ENCODE measurements at regions not wholly inside any gene's neighbourhood (a gene's known extent, or its start where the extent isn't known, plus 50 kb on each side); places are given as distances from the start of the nearest gene placed in this dataset.

DNA sequence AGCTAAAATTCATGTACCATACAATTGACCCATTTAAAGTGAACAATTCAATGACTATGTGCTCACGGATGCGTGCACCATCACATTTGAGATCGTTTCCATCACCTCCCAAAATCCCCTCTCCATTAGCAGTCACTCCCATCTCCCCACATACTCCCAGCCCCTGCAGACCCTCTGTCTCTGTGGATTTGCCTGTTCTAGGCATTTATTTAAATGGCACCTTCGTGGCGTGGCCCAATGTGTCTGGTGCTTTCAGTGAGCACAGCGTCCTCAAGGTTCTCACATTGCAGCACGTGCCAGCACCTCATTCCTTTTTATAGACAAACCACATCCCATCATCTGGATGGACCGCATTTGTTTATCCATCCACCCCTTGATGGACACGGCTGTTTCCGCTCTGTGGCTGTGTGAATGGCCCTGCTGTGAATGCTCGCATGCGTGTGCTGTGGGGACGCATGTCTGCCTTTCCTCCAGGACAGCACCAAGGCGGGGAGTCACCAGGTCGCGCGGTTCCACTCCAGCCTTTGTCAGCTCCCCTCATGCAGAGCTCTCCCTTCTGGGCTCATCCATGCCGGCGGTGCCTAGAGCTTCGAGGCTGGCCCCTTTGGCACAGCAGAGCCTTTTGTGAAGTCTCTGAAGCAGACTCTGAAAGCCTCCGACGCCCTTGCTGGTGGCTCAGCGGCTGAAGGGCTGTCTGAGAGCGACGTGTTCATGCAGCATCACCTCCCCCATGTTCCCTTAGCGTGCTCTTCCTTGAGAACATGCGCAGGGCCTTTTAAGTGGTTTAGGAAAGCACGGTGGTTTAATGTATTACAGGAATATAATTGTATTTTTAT is 184.4 kb downstream of the KIF26A start:
- DNase-seq = no peak

DNA sequence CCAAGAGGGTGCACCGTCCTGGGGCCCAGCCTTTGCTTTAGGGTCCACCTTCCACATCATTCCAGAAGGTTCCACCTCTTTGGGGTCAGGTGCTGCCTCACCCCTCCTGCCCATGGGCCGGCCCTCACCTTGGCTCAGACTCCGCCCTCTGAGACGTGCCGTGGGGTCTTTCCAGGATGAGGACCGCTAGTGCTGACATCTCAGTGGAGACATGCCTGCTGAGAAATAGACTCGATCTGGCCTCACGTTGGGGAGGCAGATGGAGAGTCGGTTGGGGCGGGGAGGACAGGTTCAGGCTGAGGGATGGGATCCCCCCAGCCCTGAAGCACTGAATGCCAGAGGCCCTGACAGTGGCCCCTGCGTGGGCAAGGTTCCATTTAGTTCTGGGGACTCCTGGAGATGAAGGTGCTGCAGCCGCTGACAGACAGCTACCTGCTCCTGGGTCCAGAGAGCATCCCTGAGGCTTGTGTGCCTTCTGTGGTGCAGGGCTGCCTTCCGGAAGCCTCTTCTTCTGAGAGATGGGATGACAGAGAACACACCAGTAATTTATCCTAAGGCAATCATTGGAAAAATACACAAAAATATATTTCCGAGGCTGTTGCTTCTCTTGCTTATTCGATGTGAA is 185.3 kb downstream of the KIF26A start:
- no peak for DNase-seq

DNA sequence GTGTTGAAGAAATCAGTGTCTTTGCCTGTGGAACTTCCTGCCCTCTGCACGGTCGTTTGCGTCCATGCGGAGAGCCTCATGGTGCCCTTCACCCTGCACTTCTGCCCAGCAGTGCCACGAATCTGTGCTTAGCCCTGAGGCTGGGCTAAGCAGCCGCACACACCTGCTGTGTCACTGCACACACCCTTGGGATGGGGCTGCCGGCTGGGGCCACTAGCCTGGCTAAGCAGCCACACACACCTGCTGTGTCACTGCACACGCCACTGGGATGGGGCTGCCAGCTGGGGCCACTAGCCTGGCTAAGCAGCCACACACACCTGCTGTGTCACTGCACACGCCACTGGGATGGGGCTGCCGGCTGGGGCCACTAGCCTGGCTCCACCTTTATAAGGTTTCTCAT is 188.5 kb downstream of the KIF26A start:
- DNase-seq = no peak

DNA sequence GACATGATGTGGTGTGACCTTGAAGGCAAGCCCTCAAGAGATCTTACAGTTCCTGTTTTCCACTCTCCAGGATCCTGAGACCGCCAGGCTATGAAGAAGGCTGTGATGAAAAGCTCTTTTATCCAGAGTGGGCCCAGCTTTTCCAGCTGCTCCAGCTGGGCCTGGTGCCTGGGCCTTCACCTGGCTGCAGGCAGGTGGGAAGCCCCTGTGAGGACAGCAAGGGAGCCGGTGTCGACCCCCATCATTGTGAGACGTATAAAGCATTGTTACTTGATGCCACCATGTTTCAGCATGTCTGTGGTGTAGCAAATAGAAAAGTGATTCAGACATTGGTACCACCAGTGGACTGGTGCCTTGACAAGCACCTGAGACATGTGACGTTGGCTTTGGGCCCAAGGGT is 190.2 kb downstream of the KIF26A start:
- DNase-seq = no peak

DNA sequence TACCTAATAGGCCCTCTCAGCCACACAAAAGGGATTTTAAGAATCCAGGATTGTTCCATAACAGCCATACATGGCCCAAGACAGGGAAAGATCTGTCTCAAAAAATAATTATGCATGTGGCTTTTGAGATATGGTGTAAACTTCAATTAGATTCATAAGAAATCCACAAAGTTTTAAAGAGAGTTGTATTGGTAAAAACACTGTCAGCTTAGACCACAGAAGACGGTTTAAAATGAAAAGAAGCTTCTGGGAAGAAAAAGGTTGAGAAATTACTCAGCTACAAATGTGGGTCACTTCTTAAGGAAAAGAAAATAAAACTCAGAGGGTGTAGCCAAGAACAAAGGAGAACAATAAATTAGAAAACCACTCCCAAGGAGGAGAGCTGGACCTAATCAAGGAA is 191.4 kb downstream of the KIF26A start:
- DNase-seq = no peak

DNA sequence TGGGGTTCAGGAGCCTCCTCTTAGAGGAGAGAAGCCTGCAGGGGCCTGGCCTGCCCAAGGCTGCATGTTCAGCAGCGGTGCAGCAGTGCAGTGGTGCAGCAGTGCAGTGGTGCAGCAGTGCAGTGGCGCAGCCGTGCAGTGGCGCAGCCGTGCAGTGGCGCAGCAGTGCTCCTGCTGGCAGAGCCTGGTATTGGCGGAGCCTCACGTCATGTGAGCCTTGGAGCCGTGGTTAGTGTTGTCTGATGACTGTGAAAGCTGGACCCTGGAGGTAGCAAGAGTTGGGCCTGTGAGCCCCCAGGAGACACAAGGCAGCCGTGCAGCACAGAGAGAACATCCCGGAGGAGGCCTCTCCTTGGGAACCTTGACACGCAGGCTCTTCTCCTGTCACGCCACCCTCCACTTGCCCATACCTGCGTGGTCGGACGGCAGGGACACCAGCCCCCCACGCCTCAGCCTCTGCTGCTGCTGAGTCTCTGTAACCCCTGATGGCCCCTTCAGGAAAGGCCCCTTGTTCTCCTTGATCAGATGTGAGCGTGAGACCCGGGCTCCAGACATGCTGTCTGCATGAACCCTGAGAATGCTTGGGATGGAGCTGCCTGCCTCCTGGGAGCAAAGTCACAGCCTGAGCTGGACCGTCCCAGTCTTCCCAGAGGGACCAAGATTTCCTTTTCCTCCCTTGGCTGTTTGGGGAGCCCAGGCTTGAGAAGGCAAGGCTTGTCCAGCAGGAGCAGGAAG is 193.7 kb downstream of the KIF26A start:
- DNase-seq = no peak

DNA sequence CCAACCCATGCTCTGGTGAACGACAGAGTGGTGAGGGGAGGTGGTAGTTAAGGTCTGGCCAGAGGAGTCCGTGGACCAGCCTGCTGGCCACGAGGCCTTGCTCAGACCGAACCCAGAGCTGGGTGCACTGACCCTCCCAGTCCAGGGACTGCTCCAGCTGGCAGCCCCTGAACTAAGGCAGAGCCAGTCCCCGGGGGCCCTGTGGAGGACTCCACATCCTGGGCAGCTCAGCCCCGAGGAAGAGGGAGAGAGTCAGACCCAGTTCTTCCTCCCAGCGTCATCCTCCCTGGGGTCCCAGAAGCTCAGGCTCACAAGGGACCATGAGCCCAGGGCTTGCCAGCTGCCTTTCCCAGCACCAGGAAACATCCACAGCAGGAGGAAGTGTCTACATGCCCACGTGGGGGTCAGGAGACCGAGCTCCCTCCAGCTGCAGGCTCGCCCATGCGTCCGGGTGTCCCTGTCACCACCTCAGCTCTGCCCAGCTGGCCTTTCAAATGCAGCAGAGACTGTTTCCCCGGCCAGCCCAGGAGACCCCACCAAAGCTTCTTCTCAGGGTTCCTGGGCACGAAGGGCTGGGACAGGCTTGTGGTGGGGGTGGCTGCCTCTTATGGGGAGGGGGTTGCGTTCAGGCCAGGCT is 194.4 kb downstream of the KIF26A start:
- no peak for DNase-seq

DNA sequence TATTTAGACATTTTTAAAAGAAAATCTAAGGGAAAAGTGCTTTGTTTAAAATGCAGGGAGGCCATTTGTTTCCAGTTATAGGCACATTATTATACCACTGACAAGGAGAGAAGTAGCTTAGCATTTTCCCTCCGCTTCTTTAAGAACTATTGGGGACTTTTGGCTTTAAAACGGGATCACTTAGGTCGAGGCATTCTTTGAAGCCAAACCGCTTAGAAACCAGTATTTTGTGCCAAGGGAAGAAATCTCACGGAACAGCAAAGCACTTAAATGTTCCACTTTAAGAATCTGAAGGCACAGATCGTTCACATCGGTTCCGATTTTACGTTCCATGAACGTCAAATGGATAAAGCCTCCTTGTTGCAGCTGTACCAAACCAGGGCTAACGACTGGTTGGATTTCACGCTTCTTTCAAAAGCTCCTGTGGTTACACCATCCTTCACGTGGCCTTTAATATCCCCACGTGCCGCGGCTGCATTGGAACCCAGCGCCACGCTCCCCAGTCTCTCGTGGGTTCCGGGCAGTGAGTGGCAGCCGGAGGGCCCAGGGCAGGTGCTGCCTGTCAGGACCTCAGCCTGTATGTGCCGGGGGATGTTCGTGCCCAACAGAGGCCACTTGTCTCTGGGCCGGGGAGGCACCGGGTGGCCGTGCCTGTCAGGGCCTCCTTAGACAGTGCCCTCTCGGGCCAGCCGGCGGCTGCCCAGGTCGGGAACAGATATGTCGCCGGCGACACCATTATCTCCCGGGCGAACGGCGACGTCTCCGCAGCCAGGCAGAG is 195.4 kb downstream of the KIF26A start:
- no peak for DNase-seq

DNA sequence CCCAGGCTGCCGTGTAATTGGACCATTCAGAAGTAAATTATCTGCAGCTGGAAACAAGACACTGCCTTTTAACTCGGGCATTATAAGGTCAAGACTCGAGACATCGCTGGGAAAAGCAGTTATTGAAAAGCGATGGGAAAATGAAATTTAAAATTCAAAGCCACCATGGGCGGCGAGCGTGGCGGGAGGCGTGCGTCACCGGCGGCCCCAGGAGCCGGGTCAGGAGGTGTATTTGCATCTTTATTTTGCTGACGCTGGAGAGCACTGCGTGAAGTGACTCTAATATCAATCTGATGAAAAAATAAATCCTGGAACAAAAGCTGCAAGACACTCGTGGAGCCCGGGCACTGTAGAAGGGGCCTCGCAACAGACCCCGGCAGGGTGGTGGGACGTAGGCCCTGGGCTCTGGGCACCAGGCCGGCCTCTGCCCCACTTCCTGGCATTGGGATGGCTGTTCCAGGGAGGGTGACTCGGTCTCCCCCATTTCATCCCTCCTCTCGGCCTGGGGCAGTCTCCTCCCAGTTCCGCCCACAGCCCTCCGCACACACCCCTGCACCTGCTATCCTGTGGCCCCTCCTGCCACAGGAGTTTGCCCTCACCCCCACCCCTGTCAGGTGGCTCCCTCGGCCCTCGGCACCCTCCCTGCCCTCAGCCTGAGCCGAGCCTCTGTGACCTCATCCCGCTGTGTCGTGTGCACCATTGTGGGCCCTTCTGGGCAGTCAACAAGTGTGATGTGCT is 196.2 kb downstream of the KIF26A start:
- no peak for DNase-seq

DNA sequence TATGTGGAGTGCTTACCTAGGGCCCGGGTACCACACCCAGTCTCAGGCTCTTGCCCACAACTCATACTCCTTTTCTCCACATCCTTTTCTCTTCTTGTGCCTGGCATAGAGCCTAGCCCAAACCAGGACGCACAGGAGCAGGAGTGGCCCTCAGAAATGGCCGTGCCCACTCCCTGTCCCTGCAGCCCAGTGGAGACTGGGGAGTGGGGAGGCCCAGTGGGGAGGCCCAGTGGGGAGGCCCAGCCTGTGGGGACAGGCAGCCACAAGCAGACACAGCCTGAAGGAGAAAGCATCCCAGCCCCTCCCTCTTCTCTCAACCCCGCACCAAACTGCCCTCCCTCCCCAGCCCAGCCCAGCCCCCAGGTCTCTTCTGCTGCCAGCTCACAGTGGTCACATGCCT is 196.8 kb downstream of the KIF26A start:
- no peak for DNase-seq

DNA sequence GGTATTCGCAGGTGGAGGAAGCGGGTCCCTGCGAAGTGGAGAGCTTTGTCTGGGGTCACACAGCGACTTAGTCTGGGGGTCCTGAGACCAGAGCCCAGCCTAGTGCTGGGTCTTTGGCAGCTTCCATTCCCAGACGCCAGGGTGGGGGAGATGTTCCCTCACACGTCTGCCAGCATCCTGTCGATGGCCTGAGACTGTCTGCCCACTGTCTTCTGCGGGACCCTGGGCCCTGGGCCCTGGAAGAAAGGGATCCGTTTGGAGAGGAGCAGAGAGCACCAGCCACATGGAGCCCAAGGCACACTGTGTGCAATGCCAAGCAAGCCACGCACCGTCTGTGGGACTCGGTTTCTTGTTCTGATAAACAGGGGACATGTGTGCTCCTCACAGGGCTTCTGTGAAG is 197.2 kb downstream of the KIF26A start:
- no peak for DNase-seq

DNA sequence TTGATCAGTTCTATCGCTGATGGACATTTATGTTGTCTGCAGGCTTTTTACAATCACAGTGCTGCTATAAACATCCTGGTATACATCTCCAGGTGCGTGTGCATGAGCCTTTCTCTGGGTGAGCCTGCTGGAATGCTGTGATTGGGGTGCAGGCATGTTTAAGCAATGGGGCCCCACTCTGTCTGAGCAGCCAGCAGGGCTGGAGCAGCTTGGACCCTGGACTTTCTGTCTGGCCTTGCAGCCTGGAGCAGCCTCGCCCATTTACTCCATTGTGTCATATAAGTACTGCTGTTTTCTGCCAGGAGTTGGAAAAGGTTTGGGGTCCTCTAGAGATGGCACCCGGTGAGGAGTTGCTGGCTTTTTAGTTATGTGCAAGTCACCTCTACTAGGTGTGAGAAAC is 199.0 kb downstream of the KIF26A start:
- DNase-seq = no peak

DNA sequence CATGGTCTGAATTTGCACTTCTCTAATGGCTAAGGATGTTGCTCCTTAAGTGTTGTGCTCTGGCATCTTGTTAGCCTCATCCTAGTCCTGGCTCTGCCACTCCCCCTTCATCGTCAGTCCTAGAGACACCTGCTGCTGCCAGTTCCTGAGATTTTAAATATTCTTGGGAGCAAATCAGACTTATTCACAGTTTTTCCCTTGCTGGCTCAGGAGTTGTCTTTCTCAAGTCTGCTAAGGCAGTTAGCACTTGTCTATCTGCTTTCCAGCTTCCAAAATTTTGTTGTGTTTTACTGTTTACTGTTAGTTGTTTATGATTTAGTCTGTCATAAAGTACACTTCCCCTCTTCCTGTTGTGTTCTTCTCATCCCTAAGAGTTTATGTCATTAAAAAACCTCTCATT is 201.0 kb downstream of the KIF26A start:
- DNase-seq = no peak

DNA sequence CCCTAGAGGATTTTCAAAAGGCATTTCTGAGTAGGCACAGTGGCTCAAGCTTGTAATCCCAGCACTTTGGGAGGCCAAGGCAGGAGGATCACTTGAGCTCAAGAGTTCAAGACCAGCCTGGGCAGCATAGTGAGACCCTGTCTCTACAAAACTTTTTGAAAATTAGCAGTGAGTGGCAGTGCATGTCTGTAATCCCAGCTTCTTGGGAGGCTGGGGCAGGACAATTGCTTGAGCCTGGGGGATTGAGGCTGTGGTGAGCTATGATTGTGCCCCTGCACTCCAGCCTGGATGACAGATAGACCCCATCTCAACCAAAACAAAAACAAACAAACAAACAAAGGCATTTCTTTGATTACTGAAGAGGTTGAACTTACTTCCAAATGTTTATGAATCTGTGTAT is 201.4 kb downstream of the KIF26A start:
- DNase-seq = no peak

DNA sequence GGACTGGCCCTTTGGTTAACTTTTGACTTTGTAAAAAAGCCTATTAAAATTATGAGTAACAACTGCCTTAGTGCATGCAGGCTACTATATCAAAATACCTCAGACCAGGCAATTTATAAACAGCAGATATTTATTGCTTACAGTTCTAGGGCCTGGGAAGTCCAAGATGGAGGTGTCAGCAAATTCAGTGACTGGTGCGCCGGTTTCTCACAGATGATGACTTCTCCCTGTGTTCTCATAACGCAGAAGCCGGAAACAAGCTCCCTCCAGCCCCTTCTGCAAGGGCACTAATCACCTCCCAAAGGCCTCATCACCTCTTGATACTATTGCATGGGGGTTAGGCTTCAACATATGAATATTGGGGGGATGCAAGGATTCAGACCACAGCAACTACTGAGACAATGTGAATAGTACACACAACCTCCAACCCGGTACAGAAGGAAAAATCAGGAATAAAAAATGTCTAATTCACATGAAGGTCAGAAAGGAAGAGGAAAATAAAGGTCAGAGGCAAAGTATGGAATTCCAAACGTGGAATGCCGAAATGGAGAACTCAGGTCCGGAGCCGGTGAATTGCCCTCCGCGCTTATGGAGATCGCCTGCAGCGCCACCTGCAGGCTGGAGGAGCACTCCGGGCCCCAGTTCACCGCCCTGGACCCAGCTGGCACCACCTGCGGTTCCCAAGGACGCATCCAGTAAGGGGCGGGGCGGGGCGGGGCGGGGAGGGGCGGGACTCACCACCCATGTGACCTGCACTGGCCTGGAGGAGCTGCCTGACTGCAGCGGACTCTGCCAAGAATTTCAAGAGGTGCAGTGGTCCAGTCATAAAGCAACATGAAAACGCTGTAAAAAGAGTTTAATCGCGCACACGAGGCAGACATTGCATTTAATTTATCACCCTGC is 203.4 kb downstream of the KIF26A start:
- no peak for DNase-seq

DNA sequence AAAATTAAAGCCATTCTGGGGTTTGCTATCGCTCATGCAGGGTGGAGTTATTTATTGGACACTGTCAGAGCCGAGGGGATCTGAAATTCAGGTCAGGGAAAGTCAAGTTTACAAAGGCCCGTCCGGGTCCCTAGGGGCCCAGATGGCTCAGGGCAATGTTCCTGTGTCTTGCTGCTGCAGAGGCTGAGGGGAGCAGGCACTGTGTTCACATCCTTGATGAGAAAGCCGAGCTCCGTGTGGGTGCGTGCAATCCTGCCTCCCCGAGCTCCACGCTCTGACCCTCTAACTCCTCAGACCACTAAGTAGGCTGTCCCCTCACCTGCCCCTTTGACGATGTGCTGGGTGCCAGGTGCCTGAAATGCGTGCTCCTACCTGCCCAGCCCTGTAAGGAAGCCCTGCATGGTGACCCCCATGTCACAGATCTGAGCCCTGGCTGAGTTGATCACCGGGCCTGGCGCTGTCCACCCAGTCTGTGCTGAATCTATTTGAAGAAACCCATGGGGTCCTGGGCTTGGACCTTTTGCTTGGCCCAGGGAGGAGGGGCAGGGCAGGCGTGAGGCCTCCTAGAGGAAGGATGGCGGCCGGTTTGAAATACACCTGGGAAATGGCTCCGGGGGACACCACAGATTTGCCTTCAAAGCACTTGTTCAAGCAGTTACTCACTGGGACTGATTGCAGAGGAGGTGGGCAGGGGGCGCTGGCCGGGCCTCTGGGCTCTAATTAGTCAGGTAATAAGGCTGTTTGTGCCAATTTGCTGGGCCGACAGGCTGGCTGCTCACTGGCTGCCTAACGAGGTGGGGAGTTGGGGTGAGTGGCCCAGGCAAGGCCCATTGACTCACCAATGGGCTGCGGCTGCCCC is 204.3 kb downstream of the KIF26A start:
- DNase-seq = no peak

DNA sequence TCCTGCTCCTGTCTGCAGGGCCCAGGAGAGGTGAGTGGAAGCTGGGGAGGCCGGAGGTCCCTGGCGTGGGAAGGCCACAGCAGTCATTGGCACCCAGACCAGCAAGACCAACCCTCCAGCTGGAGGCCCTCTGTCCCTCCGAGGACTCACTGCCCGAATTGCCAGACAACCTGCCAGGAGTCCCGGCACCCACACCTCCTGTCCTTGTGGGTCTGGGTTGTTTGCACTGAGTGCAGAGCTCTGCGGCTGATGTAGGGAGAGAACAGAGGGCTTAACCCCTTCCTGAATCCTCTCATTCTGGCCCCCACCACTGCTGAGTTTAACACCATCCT is 204.9 kb downstream of the KIF26A start:
- DNase-seq = no peak

DNA sequence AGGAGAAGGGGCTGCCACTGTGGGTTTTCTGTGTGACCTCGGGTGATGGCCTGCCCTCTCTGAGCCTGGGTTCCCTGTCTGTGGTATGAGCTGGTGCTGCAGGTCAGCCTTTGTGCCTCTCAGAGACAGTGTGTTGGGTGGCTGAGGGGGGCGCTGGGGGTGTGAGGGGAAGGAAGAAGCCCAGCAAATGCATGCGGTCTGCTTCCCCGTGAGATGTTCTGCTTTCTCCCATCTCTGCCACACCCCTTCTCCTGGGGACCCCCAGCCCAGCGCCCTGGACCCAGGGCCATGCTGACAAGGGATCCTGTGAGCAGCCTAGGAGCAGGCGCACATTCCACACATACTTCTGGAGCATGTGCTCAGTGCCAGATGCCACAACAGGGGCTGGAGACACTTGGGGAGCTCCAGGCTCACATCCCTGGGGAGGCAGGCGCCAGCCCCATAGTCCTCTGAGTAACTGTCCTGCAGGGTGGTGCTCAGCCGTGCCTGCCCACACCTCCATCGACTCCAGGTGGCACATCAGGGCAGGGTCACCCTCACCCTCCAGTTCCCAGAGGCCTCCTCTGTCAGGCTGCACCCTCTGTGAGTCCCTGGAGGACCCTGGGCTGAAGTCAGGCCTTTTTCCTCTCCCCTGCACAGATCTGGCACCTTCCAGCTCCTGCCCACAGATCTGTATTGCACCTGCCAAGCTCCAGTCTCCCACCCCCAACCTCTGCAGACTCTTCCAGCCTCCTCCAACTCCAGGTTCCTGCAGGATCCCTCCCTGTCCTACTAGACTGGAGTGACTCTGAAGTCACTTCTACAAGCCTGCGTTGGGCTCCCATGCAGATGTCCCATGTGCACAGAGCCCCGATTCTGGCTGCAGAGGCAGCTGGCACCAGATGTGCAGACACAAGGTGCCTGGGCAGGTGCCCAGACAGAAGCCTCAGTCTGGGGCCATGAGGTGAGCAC is 205.6 kb downstream of the KIF26A start:
- DNase-seq = no peak
